ENCODE measurements at regions not wholly inside any gene's neighbourhood (a gene's known extent, or its start where the extent isn't known, plus 50 kb on each side); places are given as distances from the start of the nearest gene placed in this dataset.

- H3K79me1 ChIP-seq (ENCODE audit: low read depth in 1 of 2, low read length in 2 of 2), result no peaks in the 10 kb centered on the region
- ATAC-seq (ENCODE audit: low read depth) (no peak), DNase-seq (no peak)
- peaks cover 7% of the 10 kb centered on the region; the same call in 1 of the 2 replicates for H3K9me1 ChIP-seq (ENCODE audit: insufficient read depth, low read length)
- no peak overlapping the region for H2AFZ ChIP-seq (replicated peaks; ENCODE audit: low read length, poor library complexity)
- no peak overlapping the region for H2AK9ac ChIP-seq (replicated peaks; ENCODE audit: low read depth, low read length, poor library complexity)
- no peak overlapping the region for H3K18ac ChIP-seq (ENCODE audit: low read depth, low read length)
- H3K9ac ChIP-seq (ENCODE audit: low read depth, low read length), result no peak overlapping the region
- H3K23ac ChIP-seq (ENCODE audit: low read depth, low read length), result no peak overlapping the region
- H4K20me1 ChIP-seq (ENCODE audit: insufficient read depth, low read length), result no peaks in the 10 kb centered on the region
- in situ Hi-C loops (cut with MboI; ENCODE audit: low sequenced_read_pairs) (no loop called here), intact Hi-C loops (cut with micrococcal nuclease) (no loop called here), dilution Hi-C loops (cut with HindIII; ENCODE audit: low sequenced_read_pairs, unreplicated experiment) (no loop called here)
- TF ChIP-seq RCOR1 (IDR thresholded peaks at IDR 0.05; ENCODE audit: insufficient replicate concordance, low read length), result no peak
- TF ChIP-seq RAD21 (IDR thresholded peaks at IDR 0.05; ENCODE audit: low read length), result no peak
- TF ChIP-seq MAZ (IDR thresholded peaks at IDR 0.05; ENCODE audit: borderline replicate concordance, low read depth, low read length), result no peak
- no peak for TF ChIP-seq RFX5 (IDR thresholded peaks at IDR 0.05; ENCODE audit: low read depth, low read length)
- TF ChIP-seq CTCF (conservative IDR thresholded peaks at IDR 0.05; ENCODE audit: low read depth, low read length), result no peak
- TF ChIP-seq MXI1 (IDR thresholded peaks at IDR 0.05; ENCODE audit: borderline replicate concordance, low read depth, low read length), result no peak
- TF ChIP-seq POLR2A (IDR thresholded peaks at IDR 0.05; ENCODE audit: low read depth, low read length), result no peak
- TF ChIP-seq BHLHE40 (IDR thresholded peaks at IDR 0.05; ENCODE audit: low read depth, low read length), result no peak
- TF ChIP-seq ELK1 (IDR thresholded peaks at IDR 0.05; ENCODE audit: borderline replicate concordance, low read depth, low read length), result no peak
- no peak for TF ChIP-seq USF2 (IDR thresholded peaks at IDR 0.05; ENCODE audit: low read depth, low read length)
- no peak for TF ChIP-seq FOS (IDR thresholded peaks at IDR 0.05; ENCODE audit: low read depth, low read length)
- TF ChIP-seq SMC3 (IDR thresholded peaks at IDR 0.05; ENCODE audit: low read depth, low read length), result no peak
- TF ChIP-seq CHD1 (IDR thresholded peaks at IDR 0.05; ENCODE audit: low read depth, low read length), result no peak
- TF ChIP-seq NFE2L2 (IDR thresholded peaks at IDR 0.05; ENCODE audit: low read depth, low read length), result no peak
- no peak for TF ChIP-seq CEBPB (IDR thresholded peaks at IDR 0.05; ENCODE audit: low read depth, low read length)
- TF ChIP-seq MAFK (IDR thresholded peaks at IDR 0.05; ENCODE audit: low read depth, low read length), result no peak
- peaks cover 6% of the 10 kb centered on the region; the same call in 1 of the 2 replicates for H3K27me3 ChIP-seq (ENCODE audit: control insufficient read depth, insufficient read depth, low read length)
- no peak overlapping the region for H4K5ac ChIP-seq (ENCODE audit: low read depth, low read length)
- H3K4me2 ChIP-seq (ENCODE audit: low read depth, low read length), result no peak overlapping the region
- no peak overlapping the region for H3K4me3 ChIP-seq (ENCODE audit: insufficient read depth, low read depth, low read length)
- no peak overlapping the region for H4K8ac ChIP-seq (ENCODE audit: low read depth in 2 of 2, low read length in 2 of 2)
- CTCF ChIA-PET, result interaction anchor here (0.6 kb wide), 1 partner anchor 23 kb away, joined by 4 read pairs; no protein-coding TSS in a partner anchor
- H3K27ac ChIP-seq (ENCODE audit: insufficient read depth, low read length), result no peak overlapping the region
- H3K4me1 ChIP-seq (ENCODE audit: control insufficient read depth, insufficient read depth, low read length), result no peaks in the 10 kb centered on the region
- H2BK15ac ChIP-seq (ENCODE audit: low read depth, low read length), result no peak overlapping the region
- H3K4ac ChIP-seq (ENCODE audit: low read depth, low read length), result no peak overlapping the region
- no peak overlapping the region for H3K14ac ChIP-seq (replicated peaks; ENCODE audit: low read depth, low read length)
- no peak overlapping the region for H2BK20ac ChIP-seq (ENCODE audit: low read depth, low read length)
- H4K91ac ChIP-seq (ENCODE audit: insufficient read depth, low read depth, low read length), result no peak overlapping the region
- H2AK5ac ChIP-seq (ENCODE audit: low read depth, low read length), result no peak overlapping the region
- no peak overlapping the region for H2BK120ac ChIP-seq (ENCODE audit: low read depth, low read length)
- no peak overlapping the region for H3K56ac ChIP-seq (ENCODE audit: extremely low read depth, insufficient read depth, low read length)
- H2BK5ac ChIP-seq (ENCODE audit: low read depth, low read length, poor library complexity, severe bottlenecking), result no peak overlapping the region
- 90% methylated on average over 2 of the region's 8 CpGs; no CpG with 5 or more reads in 1 of the 2 experiments for WGBS, 2 experiments (ENCODE audit: extremely low coverage in 2 of 2, insufficient read length in 1 of 2)
- POLR2A ChIA-PET (ENCODE audit: unreplicated experiment), result no interaction called here
- H3K36me3 ChIP-seq (ENCODE audit: control insufficient read depth, insufficient read depth, low read length), result no peaks in the 10 kb centered on the region
- BruUV-seq (replicated peaks), result no TSS peak
- H3K9me3 ChIP-seq (ENCODE audit: control insufficient read depth, insufficient read depth, low read length), result peaks cover 5% of the 10 kb centered on the region
Observed at GRCh38 chr16:66240631-66241395, 125.7 kb upstream of the CDH5 start.
